ENCODE measurements at regions not wholly inside any gene's neighbourhood (a gene's known extent, or its start where the extent isn't known, plus 50 kb on each side); places are given as distances from the start of the nearest gene placed in this dataset.

- intact Hi-C loops (cut with micrococcal nuclease): no loop called here
- Mint-ChIP-seq H3K9me3 (ENCODE audit: insufficient read depth) (no peaks in the 10 kb centered on the region), H3K4me1 (no peaks in the 10 kb centered on the region), H3K4me3 (no peak overlapping the region), H3K27ac (no peak overlapping the region), H3K27me3 (peaks cover 6% of the 10 kb centered on the region)
- no peak overlapping the region for H2AFZ ChIP-seq (ENCODE audit: insufficient read depth, low read depth, low read length, poor library complexity, severe bottlenecking)
- no peaks in the 10 kb centered on the region for H3K9me3 ChIP-seq (ENCODE audit: control extremely low read depth in 1 of 3, control insufficient read depth in 2 of 3, insufficient read depth in 1 of 3, low read length in 2 of 3)
- H4K20me1 ChIP-seq (ENCODE audit: control insufficient read depth, insufficient read depth, low read length, poor library complexity, severe bottlenecking): no peaks in the 10 kb centered on the region
- H3K4me1 ChIP-seq (ENCODE audit: control insufficient read depth in 2 of 2, insufficient read depth in 2 of 2, low read length in 2 of 2): no peaks in the 10 kb centered on the region
- no peak for DNase-seq
- POLR2A ChIA-PET: no interaction called here
- no peak for ATAC-seq (ENCODE audit: low read depth)
- H3K27me3 ChIP-seq (replicated peaks in 1 of 4; ENCODE audit: control extremely low read depth in 1 of 4, control insufficient read depth in 3 of 4, insufficient read depth in 4 of 4, low read length in 3 of 4): peaks cover 0 to 4% (median 0%) of the 10 kb centered on the region in 4 experiments
- H3K36me3 ChIP-seq (replicated peaks in 1 of 2; ENCODE audit: control extremely low read depth in 1 of 2, control insufficient read depth in 1 of 2, extremely low read depth in 1 of 2, insufficient read depth in 2 of 2, low read length in 1 of 2): no peaks in the 10 kb centered on the region
- CTCF ChIA-PET: no interaction called here
- H3K4me2 ChIP-seq (replicated peaks; ENCODE audit: low read depth, low read length, poor library complexity, severe bottlenecking): no peak overlapping the region
- TF ChIP-seq EZH2 (IDR thresholded peaks at IDR 0.05; ENCODE audit: borderline replicate concordance, insufficient read depth, low read depth, low read length, poor library complexity, severe bottlenecking): no peak
- no peak for TF ChIP-seq CTCF (IDR thresholded peaks at IDR 0.05)
- H3K9ac ChIP-seq (ENCODE audit: low read length): no peak overlapping the region
- H3K27ac ChIP-seq (ENCODE audit: low read length in 2 of 2): no peak overlapping the region
- H3K4me3 ChIP-seq (ENCODE audit: control extremely low read depth in 1 of 5, extremely low read depth in 1 of 5, insufficient read depth in 1 of 5, low read depth in 2 of 5, low read length in 4 of 5): no peak overlapping the region
- H3K79me2 ChIP-seq (ENCODE audit: control insufficient read depth, insufficient read depth, low read length): no peaks in the 10 kb centered on the region
Observed at GRCh38 chr15:79543097-79543496, 111.0 kb downstream of the MINAR1 start.

- 47% methylated on average over 2 of the region's 2 CpGs for WGBS (ENCODE audit: insufficient coverage)
- CTCF ChIA-PET: no interaction called here
Observed at GRCh38 chr15:79549196-79549595, 117.1 kb downstream of the MINAR1 start.

More at GRCh38 chr15:79549196-79549595, 117.1 kb downstream of the MINAR1 start:
- DNase-seq: no peak
- no peak overlapping the region for H3K27ac ChIP-seq (ENCODE audit: low read length in 2 of 2)
- H3K4me2 ChIP-seq (replicated peaks; ENCODE audit: low read depth, low read length, poor library complexity, severe bottlenecking): no peak overlapping the region
- no peaks in the 10 kb centered on the region for H3K4me1 Mint-ChIP-seq
- no peak overlapping the region for H2AFZ ChIP-seq (ENCODE audit: insufficient read depth, low read depth, low read length, poor library complexity, severe bottlenecking)
- H3K4me3 Mint-ChIP-seq: no peak overlapping the region
- no peaks in the 10 kb centered on the region for H3K9me3 Mint-ChIP-seq (ENCODE audit: insufficient read depth)
- peaks cover 16% of the 10 kb centered on the region for H3K27me3 Mint-ChIP-seq
- H3K4me3 ChIP-seq (ENCODE audit: control extremely low read depth in 1 of 5, extremely low read depth in 1 of 5, insufficient read depth in 1 of 5, low read depth in 2 of 5, low read length in 4 of 5): no peak overlapping the region
- TF ChIP-seq EZH2 (IDR thresholded peaks at IDR 0.05; ENCODE audit: borderline replicate concordance, insufficient read depth, low read depth, low read length, poor library complexity, severe bottlenecking): no peak
- TF ChIP-seq CTCF (IDR thresholded peaks at IDR 0.05): no peak
- no peaks in the 10 kb centered on the region for H3K4me1 ChIP-seq (ENCODE audit: control insufficient read depth in 2 of 2, insufficient read depth in 2 of 2, low read length in 2 of 2)
- no peak overlapping the region for H3K27ac Mint-ChIP-seq
- H4K20me1 ChIP-seq (ENCODE audit: control insufficient read depth, insufficient read depth, low read length, poor library complexity, severe bottlenecking): no peaks in the 10 kb centered on the region
- H3K27me3 ChIP-seq (replicated peaks in 1 of 4; ENCODE audit: control extremely low read depth in 1 of 4, control insufficient read depth in 3 of 4, insufficient read depth in 4 of 4, low read length in 3 of 4): peaks cover 0 to 4% (median 0%) of the 10 kb centered on the region in 4 experiments
- H3K9me3 ChIP-seq (ENCODE audit: control extremely low read depth in 1 of 3, control insufficient read depth in 2 of 3, insufficient read depth in 1 of 3, low read length in 2 of 3): no peaks in the 10 kb centered on the region
- intact Hi-C loops (cut with micrococcal nuclease): no loop called here
- H3K9ac ChIP-seq (ENCODE audit: low read length): no peak overlapping the region
- ATAC-seq (ENCODE audit: low read depth): no peak
- POLR2A ChIA-PET: no interaction called here
- H3K79me2 ChIP-seq (ENCODE audit: control insufficient read depth, insufficient read depth, low read length): no peaks in the 10 kb centered on the region
- H3K36me3 ChIP-seq (replicated peaks in 1 of 2; ENCODE audit: control extremely low read depth in 1 of 2, control insufficient read depth in 1 of 2, extremely low read depth in 1 of 2, insufficient read depth in 2 of 2, low read length in 1 of 2): no peaks in the 10 kb centered on the region

Measured in B cell (primary cell).